IMR-90 (cell line): ENCODE measurements at regions not wholly inside any gene's neighbourhood (a gene's known extent, or its start where the extent isn't known, plus 50 kb on each side); places are given as distances from the start of the nearest gene placed in this dataset.

Experiments used
- ATAC-seq: fragments of 200-7000 bp; cut with Tn5 transposase; 2 replicates; pipeline ENCODE4 v1.9.1; 2020; ENCODE audit warnings: low read depth, mild to moderate bottlenecking, moderate library complexity
- BruUV-seq: library from RNA; stranded (reverse); fragments of 400-500 nt; replicated peaks from 2 replicates; lab custom pipeline; 2021; lab: Mats Ljungman, UMichigan
- CTCF ChIA-PET: fragments of 300-600 bp; formaldehyde crosslinking; extraction: SDS; loops from one replicate; lab custom pipeline; 2021; ENCODE audit warnings: antibody characterized with exemption; lab: Yijun Ruan, JAX
- POLR2A ChIA-PET: fragments of 300-600 bp; sonication (Branson Sonifier 250); formaldehyde crosslinking; loops from one replicate; lab custom pipeline; 2022; ENCODE audit warnings: antibody characterized with exemption; ENCODE audit not compliant: unreplicated experiment; lab: Charles Lee
- DNase-seq: peaks from one replicate; pipeline ENCODE4 v3.0.0; 2013
- H2AFZ ChIP-seq: replicated peaks from 2 replicates; pipeline ENCODE3; 2013; ENCODE audit warnings: low read length, mild to moderate bottlenecking; ENCODE audit not compliant: poor library complexity
- H2AK5ac ChIP-seq: 2 replicates; pipeline ENCODE4 v1.6.1; 2013; ENCODE audit warnings: low read depth, low read length, inconsistent platforms
- H2AK9ac ChIP-seq: replicated peaks from 2 replicates; pipeline ENCODE3; 2013; ENCODE audit warnings: mild to moderate bottlenecking, low read depth, low read length, moderate library complexity; ENCODE audit not compliant: poor library complexity
- H2BK120ac ChIP-seq: 2 replicates; pipeline ENCODE4 v1.6.1; 2013; ENCODE audit warnings: low read depth, low read length, inconsistent platforms
- H2BK15ac ChIP-seq: 3 replicates; pipeline ENCODE4 v1.6.1; 2013; ENCODE audit warnings: low read depth, low read length, inconsistent platforms
- H2BK20ac ChIP-seq: 2 replicates; pipeline ENCODE4 v1.6.1; 2013; ENCODE audit warnings: low read depth, mild to moderate bottlenecking, inconsistent platforms, low read length, moderate library complexity
- H2BK5ac ChIP-seq: 2 replicates; pipeline ENCODE4 v1.6.1; 2013; ENCODE audit warnings: mild to moderate bottlenecking, low read depth, low read length, inconsistent platforms; ENCODE audit not compliant: poor library complexity, severe bottlenecking
- H3K14ac ChIP-seq: replicated peaks from 2 replicates; pipeline ENCODE4 v1.6.1; 2013; ENCODE audit warnings: low read depth, low read length, inconsistent platforms
- H3K18ac ChIP-seq: 2 replicates; pipeline ENCODE4 v1.6.1; 2013; ENCODE audit warnings: low read depth, low read length, control low read depth
- H3K23ac ChIP-seq: 2 replicates; pipeline ENCODE4 v1.6.1; 2013; ENCODE audit warnings: low read depth, low read length, inconsistent platforms
- H3K27ac ChIP-seq: 2 replicates; pipeline ENCODE4 v1.5.1; 2013; ENCODE audit warnings: mild to moderate bottlenecking, control low read depth, low read length; ENCODE audit not compliant: insufficient read depth
- H3K27me3 ChIP-seq: 2 replicates; pipeline ENCODE4 v1.6.1; 2013; ENCODE audit warnings: low read length; ENCODE audit not compliant: control insufficient read depth, insufficient read depth
- H3K36me3 ChIP-seq: 2 replicates; pipeline ENCODE4 v1.6.1; 2013; ENCODE audit warnings: low read length, mixed read lengths; ENCODE audit not compliant: control insufficient read depth, insufficient read depth
- H3K4ac ChIP-seq: 2 replicates; pipeline ENCODE4 v1.6.1; 2013; ENCODE audit warnings: low read depth, low read length, inconsistent platforms
- H3K4me1 ChIP-seq: 2 replicates; pipeline ENCODE4 v1.6.1; 2013; ENCODE audit warnings: low read length, mixed read lengths; ENCODE audit not compliant: control insufficient read depth, insufficient read depth
- H3K4me2 ChIP-seq: 2 replicates; pipeline ENCODE4 v1.6.1; 2013; ENCODE audit warnings: low read depth, mild to moderate bottlenecking, control low read depth, low read length, moderate library complexity
- H3K4me3 ChIP-seq: 2 replicates; pipeline ENCODE4 v1.5.1; 2013; ENCODE audit warnings: low read depth, mild to moderate bottlenecking, control low read depth, low read length, moderate library complexity; ENCODE audit not compliant: insufficient read depth
- H3K56ac ChIP-seq: 2 replicates; pipeline ENCODE4 v1.6.1; 2013; ENCODE audit warnings: low read length, inconsistent platforms; ENCODE audit not compliant: insufficient read depth; ENCODE audit errors: extremely low read depth
- H3K79me1 ChIP-seq, 2 experiments: 2 replicates each; pipeline ENCODE4 v1.6.1; 2013; ENCODE audit warnings: low read length in 2 of 2, inconsistent platforms in 1 of 2, low read depth in 1 of 2
- H3K9ac ChIP-seq: 2 replicates; pipeline ENCODE4 v1.6.1; 2013; ENCODE audit warnings: low read depth, low read length, control low read depth
- H3K9me1 ChIP-seq: 2 replicates; pipeline ENCODE4 v1.6.1; 2013; ENCODE audit warnings: low read length, inconsistent platforms; ENCODE audit not compliant: insufficient read depth
- H3K9me3 ChIP-seq: 2 replicates; pipeline ENCODE4 v1.6.1; 2013; ENCODE audit warnings: low read length; ENCODE audit not compliant: control insufficient read depth, insufficient read depth
- H4K20me1 ChIP-seq: 2 replicates; pipeline ENCODE4 v1.6.1; 2013; ENCODE audit warnings: low read length, inconsistent platforms; ENCODE audit not compliant: insufficient read depth
- H4K5ac ChIP-seq: 2 replicates; pipeline ENCODE4 v1.6.1; 2013; ENCODE audit warnings: mild to moderate bottlenecking, low read depth, low read length, control low read depth
- H4K8ac ChIP-seq, 2 experiments: 2 replicates each; pipeline ENCODE4 v1.6.1; 2013; ENCODE audit warnings: low read depth in 2 of 2, low read length in 2 of 2, control low read depth in 1 of 2, inconsistent platforms in 1 of 2
- H4K91ac ChIP-seq: 2 replicates; pipeline ENCODE4 v1.6.1; 2013; ENCODE audit warnings: low read depth, low read length, inconsistent platforms; ENCODE audit not compliant: insufficient read depth
- BHLHE40 ChIP-seq: fragments of 150-350 bp; IDR thresholded peaks from 2 replicates; pipeline ENCODE4 v1.6.1; 2016; ENCODE audit warnings: mild to moderate bottlenecking, low read depth, low read length
- CEBPB ChIP-seq: IDR thresholded peaks from 2 replicates; pipeline ENCODE4 v1.6.1; 2012; ENCODE audit warnings: low read depth, low read length, improper control_type of control experiment
- MAFK ChIP-seq: IDR thresholded peaks from 2 replicates; pipeline ENCODE4 v1.6.1; 2012; ENCODE audit warnings: low read depth, low read length, improper control_type of control experiment
- RFX5 ChIP-seq: IDR thresholded peaks from 2 replicates; pipeline ENCODE4 v1.8.0; 2012; ENCODE audit warnings: low read depth, mild to moderate bottlenecking, low read length, moderate library complexity
- SMC3 ChIP-seq: fragments of 150-350 bp; IDR thresholded peaks from 2 replicates; pipeline ENCODE4 v1.6.1; 2016; ENCODE audit warnings: low read depth, mild to moderate bottlenecking, antibody characterized with exemption, low read length, moderate library complexity
- WGBS, 2 experiments: methylation state at CpG; one replicate each; pipeline versions ENCODE4 v1.1.5 to v1.1.7; 2013; ENCODE audit warnings: missing lambda C conversion rate in 2 of 2; ENCODE audit not compliant: insufficient read length in 1 of 2; ENCODE audit errors: extremely low coverage in 2 of 2; 5-methylcytosine and 5-hydroxymethylcytosine counted together
- dilution Hi-C: fragments of 300-500 bp; cut with HindIII; formaldehyde crosslinking; loops from one replicate; pipeline ENCODE4 v1.14.3; 2018; ENCODE audit warnings: low sequenced_read_pairs; ENCODE audit not compliant: unreplicated experiment
- in situ Hi-C: fragments of 300-500 bp; cut with MboI; formaldehyde crosslinking; loops from 3 replicates; pipeline ENCODE4 v1.14.3; 2019; ENCODE audit warnings: low sequenced_read_pairs, inconsistent platforms, mixed read lengths
- intact Hi-C: fragments of 100-400 bp; cut with micrococcal nuclease; formaldehyde crosslinking; loops from 2 replicates; pipeline ENCODE4 v1.10.0; 2022

DNA sequence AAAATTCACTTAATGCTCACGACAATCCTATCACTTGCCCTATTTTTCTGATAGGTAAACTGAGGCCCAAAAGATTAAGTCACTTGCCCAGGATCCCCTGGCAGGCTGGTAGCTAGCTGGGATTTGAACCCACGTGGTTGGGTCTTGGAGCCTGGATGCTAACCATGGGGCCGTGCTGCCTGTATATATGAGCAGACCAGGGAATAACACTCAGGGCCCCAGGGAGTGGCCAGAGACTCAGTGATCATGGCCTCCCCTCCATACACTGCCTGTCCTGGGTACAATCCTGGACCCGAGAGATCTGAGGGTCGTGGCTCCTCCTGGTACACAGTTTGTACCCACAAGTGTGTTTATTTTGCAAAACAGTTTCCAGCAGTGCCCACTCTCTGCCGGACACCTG lies 116.9 kb upstream of the PTPN1 start:
- Histone ChIP-seq H3K56ac (no peak overlapping the region), H4K20me1 (no peaks in the 10 kb centered on the region), H2BK20ac (no peak overlapping the region), H2BK5ac (no peak overlapping the region), H3K14ac (no peak overlapping the region), H4K8ac (no peak overlapping the region), H3K9me1 (no peaks in the 10 kb centered on the region), H2BK120ac (no peak overlapping the region), H3K36me3 (no peaks in the 10 kb centered on the region), H3K18ac (no peak overlapping the region), H3K9ac (no peak overlapping the region), H4K91ac (no peak overlapping the region), H3K9me3 (no peaks in the 10 kb centered on the region), H3K4me3 (no peak overlapping the region), H4K5ac (no peak overlapping the region), H3K4me2 (no peak overlapping the region), H3K23ac (no peak overlapping the region), H2BK15ac (no peak overlapping the region), H3K4me1 (peaks cover 4% of the 10 kb centered on the region), H3K4ac (no peak overlapping the region), H3K79me1 (no peaks in the 10 kb centered on the region), H2AK9ac (no peak overlapping the region), H3K27me3 (no peaks in the 10 kb centered on the region), H2AFZ (no peak overlapping the region), H2AK5ac (no peak overlapping the region), H3K27ac (no peak overlapping the region)
- POLR2A ChIA-PET: no interaction called here
- no TSS peak for BruUV-seq
- in situ Hi-C loops (no loop called here), dilution Hi-C loops (no loop called here), intact Hi-C loops (no loop called here)
- 100% methylated on average over 1 of the region's 6 CpGs; no CpG with 5 or more reads in 1 of the 2 experiments for WGBS, 2 experiments
- DNase-seq (no peak), ATAC-seq (no peak)
- CTCF ChIA-PET: no interaction called here
- TF ChIP-seq BHLHE40: no peak
- TF ChIP-seq SMC3: no peak
- TF ChIP-seq RFX5: no peak
- TF ChIP-seq CEBPB: no peak
- TF ChIP-seq MAFK: no peak
